Myocyte (in vitro differentiated cells): ENCODE measurements at regions not wholly inside any gene's neighbourhood (a gene's known extent, or its start where the extent isn't known, plus 50 kb on each side); places are given as distances from the start of the nearest gene placed in this dataset.
"Not testable (repeated sequence)": the region's sequence is repeated elsewhere in the genome, so short reads cannot be mapped to it uniquely, and the experiment has no call there.

Source experiments
- DNase-seq: peaks from one replicate; pipeline ENCODE4 v3.0.0-alpha.2; 2012; ENCODE audit warnings: low read depth

GRCh38 chr12:4822572-4822971 is 87.1 kb upstream of the KCNA1 start:
- DNase-seq = no peak

DNA sequence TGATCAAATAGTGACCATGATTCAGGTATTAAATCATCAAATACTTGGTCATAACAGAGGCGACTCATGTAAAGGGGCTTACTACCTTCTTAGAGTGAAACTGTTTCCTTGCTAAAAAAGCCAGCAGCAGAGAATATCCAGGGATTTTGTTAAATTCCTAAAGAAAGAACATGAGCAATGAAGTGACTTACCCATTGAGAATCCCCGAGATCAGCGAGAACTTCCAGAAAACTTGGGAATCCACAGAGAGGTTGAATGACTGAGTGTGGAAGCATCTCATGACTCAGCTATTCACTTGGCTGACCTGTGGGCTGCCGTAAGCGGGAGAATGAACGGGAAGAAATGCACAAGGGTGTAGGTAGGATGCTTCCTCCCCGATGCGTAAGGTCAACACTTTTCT is 85.3 kb upstream of the KCNA1 start:
- DNase-seq = no peak

- DNase-seq = no peak
Observed at GRCh38 chr12:4825011-4825858, 84.5 kb upstream of the KCNA1 start.

DNA sequence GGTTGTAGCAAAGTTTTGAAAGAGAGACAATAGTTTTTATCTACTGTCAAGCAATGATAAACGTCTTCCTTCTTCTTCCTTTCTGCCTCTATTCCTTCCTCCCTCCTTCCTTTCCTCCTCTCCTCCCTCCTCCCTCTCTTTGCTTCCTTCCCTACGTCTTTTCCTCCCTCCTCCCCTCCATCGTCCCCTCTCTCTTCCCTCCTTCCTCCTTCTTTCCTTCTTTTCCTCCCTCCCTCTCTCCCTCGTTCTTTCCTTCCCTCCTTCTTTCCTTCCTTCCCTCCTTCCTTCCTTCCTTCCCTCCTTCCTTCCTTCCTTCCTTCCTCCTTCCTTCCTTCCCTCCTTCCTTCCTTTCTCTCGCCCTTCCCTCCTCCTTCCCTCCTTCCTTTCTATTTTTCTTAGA is 82.8 kb upstream of the KCNA1 start:
- DNase-seq = no peak

DNA sequence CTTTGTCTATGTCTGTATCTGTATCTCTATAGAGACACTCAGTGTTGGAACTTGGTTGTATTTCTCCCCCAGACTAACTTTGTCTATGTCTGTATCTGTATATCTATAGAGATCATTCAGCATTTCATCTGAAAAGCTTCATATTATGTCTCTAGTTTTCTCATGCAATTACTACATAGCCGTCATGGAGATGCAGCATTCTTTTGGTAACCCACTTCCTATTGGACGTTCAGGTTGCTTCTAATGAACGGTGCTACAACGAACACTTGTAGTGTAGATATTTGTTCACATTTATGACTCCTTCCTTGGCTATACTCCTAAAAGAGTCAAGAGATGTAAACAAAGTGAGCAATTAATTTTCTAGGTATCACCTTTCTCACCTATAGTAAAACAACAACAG is 81.5 kb upstream of the KCNA1 start:
- DNase-seq = no peak

- DNase-seq = no peak
Observed at GRCh38 chr12:4829161-4829792, 80.4 kb upstream of the KCNA1 start.

- DNase-seq = peak; percentile 51
Observed at GRCh38 chr12:4829793-4830162, 79.9 kb upstream of the KCNA1 start.

DNA sequence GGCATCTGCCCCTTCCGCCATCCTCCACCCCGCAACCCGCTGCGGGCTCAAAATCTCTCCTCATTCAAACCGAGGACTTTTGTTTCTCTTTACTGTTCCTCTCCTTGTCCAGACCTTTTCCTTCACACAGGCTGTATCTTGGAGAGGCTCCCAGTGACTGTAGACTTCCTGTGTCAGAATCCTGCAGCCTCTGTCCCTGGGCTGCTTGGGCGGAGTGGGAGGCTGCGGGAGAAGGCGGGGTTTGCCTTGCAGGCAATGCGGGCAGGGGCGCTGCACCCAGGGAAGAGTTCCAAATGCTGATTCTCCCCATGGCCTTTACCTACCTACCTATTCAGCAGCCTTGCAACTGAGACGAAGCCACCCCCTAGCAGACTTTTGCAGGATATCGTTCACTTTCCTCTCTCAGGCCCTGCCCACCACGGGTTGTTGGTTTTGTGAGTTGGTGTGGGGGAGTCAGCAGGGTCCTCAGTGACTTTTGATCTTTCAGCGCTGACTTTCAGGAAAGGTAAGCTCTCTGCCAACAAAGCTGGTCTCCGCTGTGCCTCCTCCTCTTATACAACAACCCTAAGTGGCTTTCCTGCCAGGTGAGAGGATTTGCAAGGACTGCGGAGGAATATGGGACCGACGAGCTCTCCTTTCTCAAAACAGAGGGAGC is 79.0 kb upstream of the KCNA1 start:
- no peak for DNase-seq

DNA sequence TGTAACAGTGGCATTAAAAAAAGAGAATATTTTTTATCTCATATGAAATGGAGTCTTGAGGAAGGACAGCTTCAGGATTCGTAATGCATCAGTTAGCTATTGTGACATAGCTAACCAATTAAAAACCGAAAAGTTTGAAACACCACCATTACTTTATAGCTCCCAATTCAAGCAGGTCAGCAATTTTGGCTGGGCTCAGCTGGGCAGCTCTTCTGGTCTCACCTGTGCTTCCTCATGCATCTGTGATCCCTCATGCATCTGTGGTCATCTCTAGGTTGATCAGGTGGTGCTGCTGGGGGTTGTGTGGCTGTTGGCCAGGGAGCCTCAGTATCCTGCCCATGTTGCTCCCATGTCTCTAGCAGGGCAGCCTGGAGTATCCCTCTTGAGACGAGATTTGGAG is 76.7 kb upstream of the KCNA1 start:
- no peak for DNase-seq

DNA sequence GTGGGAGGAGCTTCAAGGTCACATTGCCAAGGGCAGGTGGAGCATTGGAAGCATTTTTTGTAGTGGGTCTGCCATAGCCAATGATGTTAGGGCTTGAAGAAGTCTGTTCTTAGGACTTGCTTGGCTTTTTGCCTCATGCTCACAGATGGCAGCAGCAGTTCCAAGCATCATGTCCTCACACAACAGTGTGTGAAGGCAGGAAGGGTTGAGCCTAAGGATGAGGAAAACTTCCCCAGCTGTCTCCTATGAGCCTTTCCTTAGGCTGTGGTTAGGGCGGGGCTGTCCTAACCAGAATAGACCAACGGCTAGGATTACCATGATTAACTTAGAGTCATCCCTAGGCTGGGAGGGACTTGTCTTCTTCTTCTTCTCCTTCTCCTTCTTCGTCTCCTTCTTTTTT is 76.2 kb upstream of the KCNA1 start:
- peak; percentile 66 for DNase-seq

GRCh38 chr12:4842401-4842800 is 67.3 kb upstream of the KCNA1 start:
- DNase-seq = not testable (repeated sequence)

- no peak for DNase-seq
Observed at GRCh38 chr12:4843907-4844306, 65.8 kb upstream of the KCNA1 start.

GRCh38 chr12:4847713-4848112 is 62.0 kb upstream of the KCNA1 start:
- DNase-seq = no peak

- peak; percentile 31 for DNase-seq
Observed at GRCh38 chr12:4849115-4849541, 60.6 kb upstream of the KCNA1 start.

DNA sequence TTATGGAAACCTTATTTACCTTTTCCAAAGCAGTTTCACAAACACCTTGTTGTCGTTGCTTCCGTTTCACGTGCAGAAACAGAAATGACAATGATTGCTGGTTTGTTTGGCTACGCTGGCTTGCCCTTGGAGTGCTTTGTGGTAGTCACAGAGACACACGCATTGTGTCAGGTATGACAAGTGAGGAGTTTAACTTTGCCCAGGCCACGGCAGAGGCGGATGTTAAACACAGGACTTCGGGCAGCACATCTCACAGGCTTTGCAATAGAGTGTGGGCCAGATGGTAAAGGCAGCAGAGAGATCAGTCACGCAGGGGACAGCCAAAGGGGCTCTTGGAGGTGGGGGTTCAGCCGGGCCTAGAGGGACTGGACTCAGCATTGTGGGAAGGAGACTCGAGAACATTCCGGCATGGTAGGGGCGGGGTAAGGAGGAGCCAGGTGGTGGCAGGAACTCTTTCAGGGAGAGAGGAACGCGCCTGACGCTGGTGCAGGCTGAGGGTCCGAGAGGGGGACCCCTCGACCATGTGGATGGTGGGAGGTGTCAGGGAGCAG is 59.8 kb upstream of the KCNA1 start:
- DNase-seq = no peak

GRCh38 chr12:4850857-4851380 is 58.8 kb upstream of the KCNA1 start:
- DNase-seq = no peak

DNA sequence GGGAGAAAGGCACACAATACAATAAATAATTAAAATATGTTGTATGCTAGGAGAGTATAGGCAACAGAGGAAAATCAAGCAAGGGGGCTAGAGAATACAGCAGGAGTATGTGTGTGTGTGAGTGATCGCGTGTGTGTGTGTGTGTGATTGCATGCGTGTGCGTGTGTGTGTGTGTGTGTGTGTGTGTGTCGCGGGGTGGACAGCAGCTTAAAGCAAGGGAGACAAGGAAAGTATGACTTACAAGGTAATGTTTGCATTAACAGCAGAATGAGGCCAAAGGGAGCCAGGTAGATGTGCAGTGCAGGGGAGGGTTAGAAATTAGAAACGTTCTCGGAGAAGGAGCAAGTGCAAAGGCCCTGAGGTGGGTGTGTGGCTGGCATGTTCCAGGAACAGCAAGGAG is 57.4 kb upstream of the KCNA1 start:
- DNase-seq = no peak

DNA sequence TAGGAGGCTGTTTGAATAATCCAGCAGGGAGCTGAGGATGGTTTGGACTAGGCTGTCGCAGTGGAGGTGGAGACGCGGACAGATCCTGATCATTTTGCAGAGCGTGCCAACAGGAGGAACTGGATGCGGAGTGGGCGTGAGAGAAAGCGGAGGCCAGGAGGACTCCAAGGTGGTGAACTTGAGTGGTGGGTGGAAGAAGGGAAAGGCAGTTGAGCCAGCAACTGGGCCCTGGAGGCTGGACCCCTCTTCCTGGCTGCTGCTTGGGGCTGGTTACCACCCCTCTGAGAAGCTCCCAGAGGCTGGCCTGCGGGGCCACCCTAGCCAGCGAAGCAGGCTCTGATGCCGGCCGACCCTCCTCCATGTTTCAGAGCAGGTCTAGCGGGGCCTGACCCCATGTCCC is 56.8 kb upstream of the KCNA1 start:
- no peak for DNase-seq

DNA sequence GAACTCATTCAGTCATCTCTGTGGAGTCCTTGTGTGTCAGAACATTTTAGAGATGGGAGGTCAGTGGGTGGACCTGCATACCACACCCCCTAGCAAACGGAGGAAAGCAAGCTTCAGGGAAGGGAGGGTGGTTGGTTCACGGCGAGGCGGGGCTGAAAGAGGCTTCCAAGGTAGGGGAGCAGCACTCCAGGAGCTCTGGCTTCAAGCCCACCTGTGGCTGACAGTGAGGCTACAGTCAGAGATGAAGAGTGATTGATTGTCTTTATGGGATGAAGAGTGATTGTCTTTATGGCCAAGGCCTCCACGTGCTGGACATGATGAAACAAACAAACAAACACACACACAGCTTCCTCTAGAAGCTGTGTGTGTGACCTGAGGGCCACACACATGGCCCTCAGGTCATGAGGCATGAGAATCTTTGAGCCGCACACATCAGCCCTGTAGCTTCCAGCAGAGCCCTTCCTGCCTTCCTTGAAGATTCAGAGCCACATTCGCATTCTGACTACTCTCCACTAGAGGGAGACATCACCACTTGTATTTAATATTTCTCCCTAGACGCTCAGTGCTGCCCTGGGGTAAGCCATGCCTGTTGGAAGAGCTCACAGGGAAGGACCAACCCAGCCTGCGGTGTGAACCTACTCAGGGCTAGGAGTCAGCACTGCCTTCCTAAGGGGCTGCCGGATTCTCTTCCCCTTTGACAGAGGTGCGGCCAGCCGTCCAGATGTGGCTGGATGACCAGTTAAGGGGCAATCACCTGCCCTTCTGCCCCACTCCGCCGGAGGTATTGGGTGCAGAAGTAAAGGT is 54.4 kb upstream of the KCNA1 start:
- peak; percentile 85 for DNase-seq

GRCh38 chr12:4856596-4856995 is 53.1 kb upstream of the KCNA1 start:
- DNase-seq = no peak
